OCI-LY1 (cell line): ENCODE measurements at regions not wholly inside any gene's neighbourhood (a gene's known extent, or its start where the extent isn't known, plus 50 kb on each side); places are given as distances from the start of the nearest gene placed in this dataset.

Experiments used
- H2AFZ ChIP-seq: fragments of 200-600 bp; sonication (generic), shearing (Covaris generic); 2 replicates; pipeline ENCODE4 v1.6.0; 2014; ENCODE audit warnings: antibody characterized with exemption, mild to moderate bottlenecking, low read length
- H3F3A ChIP-seq: fragments of 200-600 bp; sonication (generic), shearing (Covaris generic); 2 replicates; pipeline ENCODE4 v1.6.0; 2014; ENCODE audit warnings: mild to moderate bottlenecking, antibody characterized with exemption, low read length, moderate library complexity; ENCODE audit not compliant: insufficient read depth
- H3K27ac ChIP-seq: fragments of 200-600 bp; sonication (generic); 2 replicates; pipeline ENCODE4 v1.5.1; 2014; ENCODE audit warnings: low read length, mixed run types, mild to moderate bottlenecking, low read depth; ENCODE audit not compliant: poor library complexity, severe bottlenecking
- H3K27me3 ChIP-seq: fragments of 200-600 bp; sonication (generic); 2 replicates; pipeline ENCODE4 v1.6.0; 2014; ENCODE audit warnings: antibody characterized with exemption, mild to moderate bottlenecking, low read length, moderate library complexity; ENCODE audit not compliant: insufficient read depth
- H3K36me3 ChIP-seq: fragments of 200-600 bp; sonication (generic); 2 replicates; pipeline ENCODE4 v1.6.1; 2014; ENCODE audit warnings: mild to moderate bottlenecking, antibody characterized with exemption, low read length, moderate library complexity, mixed read lengths; ENCODE audit not compliant: insufficient read depth
- H3K4me1 ChIP-seq: fragments of 200-600 bp; sonication (generic); 2 replicates; pipeline ENCODE4 v1.5.1; 2014; ENCODE audit warnings: mild to moderate bottlenecking, low read length, moderate library complexity; ENCODE audit not compliant: insufficient read depth, severe bottlenecking
- H3K4me2 ChIP-seq: fragments of 200-600 bp; sonication (generic), shearing (Covaris generic); 2 replicates; pipeline ENCODE4 v1.6.1; 2014; ENCODE audit warnings: low read length
- H3K4me3 ChIP-seq: fragments of 200-600 bp; sonication (generic); 2 replicates; pipeline ENCODE4 v1.5.1; 2014; ENCODE audit warnings: low read length, low read depth, mild to moderate bottlenecking, mixed read lengths; ENCODE audit not compliant: poor library complexity, severe bottlenecking
- H3K79me2 ChIP-seq: fragments of 200-600 bp; shearing (Covaris generic); 2 replicates; pipeline ENCODE4 v1.6.1; 2016; ENCODE audit warnings: mixed run types, low read length, mixed read lengths; ENCODE audit not compliant: insufficient read depth
- H3K9ac ChIP-seq: fragments of 200-600 bp; sonication (generic), shearing (Covaris generic); 2 replicates; pipeline ENCODE4 v1.6.1; 2014; ENCODE audit warnings: mild to moderate bottlenecking, low read length, mixed read lengths
- H3K9me2 ChIP-seq: fragments of 200-600 bp; sonication (generic), shearing (Covaris generic); 2 replicates; pipeline ENCODE4 v1.6.1; 2014; ENCODE audit warnings: low read depth, mild to moderate bottlenecking, low read length, mixed read lengths
- H3K9me3 ChIP-seq: fragments of 200-600 bp; shearing (Covaris generic); 2 replicates; pipeline ENCODE4 v1.6.1; 2014; ENCODE audit warnings: low read length, mixed read lengths
- H4K20me1 ChIP-seq: fragments of 200-600 bp; sonication (generic), shearing (Covaris generic); 2 replicates; pipeline ENCODE4 v1.6.0; 2016; ENCODE audit warnings: mild to moderate bottlenecking, low read length; ENCODE audit not compliant: insufficient read depth
- EZH2 ChIP-seq: fragments of 200-600 bp; sonication (generic), shearing (Covaris generic); IDR thresholded peaks from 2 replicates; pipeline ENCODE4 v1.8.0; 2017; ENCODE audit warnings: borderline replicate concordance, mixed run types, mild to moderate bottlenecking, antibody characterized with exemption, low read length, moderate library complexity, mixed read lengths
- TF ChIP-seq, protein P1 (sequence below): fragments of 200-600 bp; sonication (generic), shearing (Covaris generic); IDR thresholded peaks from 2 replicates; pipeline ENCODE4 v1.5.1; 2017; ENCODE audit warnings: mild to moderate bottlenecking, antibody characterized with exemption, low read length, moderate library complexity, mixed read lengths

DNA sequence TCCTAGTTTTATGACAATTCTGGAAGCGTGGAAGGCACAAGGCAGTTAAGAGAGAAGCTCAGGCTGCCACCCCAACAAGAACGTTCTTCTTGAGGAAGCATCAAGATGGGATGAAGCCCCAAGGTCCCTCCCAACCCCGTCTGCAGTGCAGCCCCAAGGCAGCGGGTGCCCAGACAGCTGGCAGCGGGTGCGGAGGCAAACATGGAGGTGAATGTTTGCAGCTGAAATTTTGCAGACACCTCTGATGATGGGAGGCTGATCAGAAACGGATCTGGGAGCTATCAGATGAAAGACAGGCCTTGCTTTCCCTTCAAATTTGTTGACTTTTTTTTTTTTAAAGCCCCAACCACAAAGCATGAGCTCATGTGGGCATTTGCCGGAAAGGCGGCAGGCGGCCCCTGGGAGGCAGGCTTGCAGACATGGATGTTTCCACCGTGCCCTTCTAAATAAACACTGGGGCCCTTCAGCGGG, 230.7 kb upstream of the RTL1 start:
- H3K9me2 ChIP-seq: no peaks in the 10 kb centered on the region
- H3K36me3 ChIP-seq: no peaks in the 10 kb centered on the region
- H2AFZ ChIP-seq: no peak overlapping the region
- H3K9me3 ChIP-seq: no peaks in the 10 kb centered on the region
- no peak overlapping the region for H3K27ac ChIP-seq
- H4K20me1 ChIP-seq: no peaks in the 10 kb centered on the region
- TF ChIP-seq, protein P1, sequence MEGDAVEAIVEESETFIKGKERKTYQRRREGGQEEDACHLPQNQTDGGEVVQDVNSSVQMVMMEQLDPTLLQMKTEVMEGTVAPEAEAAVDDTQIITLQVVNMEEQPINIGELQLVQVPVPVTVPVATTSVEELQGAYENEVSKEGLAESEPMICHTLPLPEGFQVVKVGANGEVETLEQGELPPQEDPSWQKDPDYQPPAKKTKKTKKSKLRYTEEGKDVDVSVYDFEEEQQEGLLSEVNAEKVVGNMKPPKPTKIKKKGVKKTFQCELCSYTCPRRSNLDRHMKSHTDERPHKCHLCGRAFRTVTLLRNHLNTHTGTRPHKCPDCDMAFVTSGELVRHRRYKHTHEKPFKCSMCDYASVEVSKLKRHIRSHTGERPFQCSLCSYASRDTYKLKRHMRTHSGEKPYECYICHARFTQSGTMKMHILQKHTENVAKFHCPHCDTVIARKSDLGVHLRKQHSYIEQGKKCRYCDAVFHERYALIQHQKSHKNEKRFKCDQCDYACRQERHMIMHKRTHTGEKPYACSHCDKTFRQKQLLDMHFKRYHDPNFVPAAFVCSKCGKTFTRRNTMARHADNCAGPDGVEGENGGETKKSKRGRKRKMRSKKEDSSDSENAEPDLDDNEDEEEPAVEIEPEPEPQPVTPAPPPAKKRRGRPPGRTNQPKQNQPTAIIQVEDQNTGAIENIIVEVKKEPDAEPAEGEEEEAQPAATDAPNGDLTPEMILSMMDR: no peak
- no peak for TF ChIP-seq EZH2
- no peaks in the 10 kb centered on the region for H3F3A ChIP-seq
- H3K9ac ChIP-seq: no peak overlapping the region
- no peak overlapping the region for H3K4me3 ChIP-seq
- no peak overlapping the region for H3K4me2 ChIP-seq
- 0 out of 2 replicates have a peak, but pooled peaks cover 3% of the 10 kb centered on the region for H3K27me3 ChIP-seq
- H3K79me2 ChIP-seq: no peaks in the 10 kb centered on the region
- H3K4me1 ChIP-seq: no peaks in the 10 kb centered on the region

DNA sequence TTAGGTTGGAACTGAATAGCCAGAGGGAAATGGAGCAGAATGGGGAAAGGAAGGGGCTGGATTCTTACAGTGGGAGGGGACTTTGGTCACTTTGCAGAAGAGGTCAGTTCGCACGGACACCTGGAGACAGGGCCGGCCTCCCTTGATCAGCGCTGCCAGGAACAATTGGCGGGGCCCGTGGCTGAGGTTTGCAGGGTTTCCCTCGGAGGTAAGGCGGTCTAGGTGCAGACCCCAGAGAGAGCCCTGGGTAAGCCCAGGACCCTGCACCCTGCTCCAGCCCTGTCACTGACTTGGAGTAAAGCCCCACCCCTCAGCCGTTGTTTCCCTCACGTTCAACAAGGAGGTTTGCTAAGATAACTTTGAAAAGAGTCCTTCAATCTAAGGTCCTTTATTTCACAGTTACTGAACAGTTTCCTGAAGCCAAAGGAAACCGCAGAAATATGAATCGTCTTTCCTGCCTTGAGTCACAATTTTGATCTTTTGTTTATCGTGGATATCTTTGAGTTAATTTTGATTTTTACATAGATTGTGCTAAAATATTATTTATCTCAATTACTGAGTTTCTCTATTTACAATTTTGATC, 231.4 kb upstream of the RTL1 start:
- no peaks in the 10 kb centered on the region for H3K9me3 ChIP-seq
- H2AFZ ChIP-seq: no peak overlapping the region
- TF ChIP-seq, protein P1: no peak
- no peak for TF ChIP-seq EZH2
- no peaks in the 10 kb centered on the region for H3K4me1 ChIP-seq
- H3K27ac ChIP-seq: no peak overlapping the region
- H3K27me3 ChIP-seq: 0 out of 2 replicates have a peak, but pooled peaks cover 3% of the 10 kb centered on the region
- H3F3A ChIP-seq: no peaks in the 10 kb centered on the region
- no peak overlapping the region for H3K4me2 ChIP-seq
- no peaks in the 10 kb centered on the region for H4K20me1 ChIP-seq
- H3K9me2 ChIP-seq: no peaks in the 10 kb centered on the region
- no peaks in the 10 kb centered on the region for H3K36me3 ChIP-seq
- no peaks in the 10 kb centered on the region for H3K79me2 ChIP-seq
- no peak overlapping the region for H3K9ac ChIP-seq
- no peak overlapping the region for H3K4me3 ChIP-seq

DNA sequence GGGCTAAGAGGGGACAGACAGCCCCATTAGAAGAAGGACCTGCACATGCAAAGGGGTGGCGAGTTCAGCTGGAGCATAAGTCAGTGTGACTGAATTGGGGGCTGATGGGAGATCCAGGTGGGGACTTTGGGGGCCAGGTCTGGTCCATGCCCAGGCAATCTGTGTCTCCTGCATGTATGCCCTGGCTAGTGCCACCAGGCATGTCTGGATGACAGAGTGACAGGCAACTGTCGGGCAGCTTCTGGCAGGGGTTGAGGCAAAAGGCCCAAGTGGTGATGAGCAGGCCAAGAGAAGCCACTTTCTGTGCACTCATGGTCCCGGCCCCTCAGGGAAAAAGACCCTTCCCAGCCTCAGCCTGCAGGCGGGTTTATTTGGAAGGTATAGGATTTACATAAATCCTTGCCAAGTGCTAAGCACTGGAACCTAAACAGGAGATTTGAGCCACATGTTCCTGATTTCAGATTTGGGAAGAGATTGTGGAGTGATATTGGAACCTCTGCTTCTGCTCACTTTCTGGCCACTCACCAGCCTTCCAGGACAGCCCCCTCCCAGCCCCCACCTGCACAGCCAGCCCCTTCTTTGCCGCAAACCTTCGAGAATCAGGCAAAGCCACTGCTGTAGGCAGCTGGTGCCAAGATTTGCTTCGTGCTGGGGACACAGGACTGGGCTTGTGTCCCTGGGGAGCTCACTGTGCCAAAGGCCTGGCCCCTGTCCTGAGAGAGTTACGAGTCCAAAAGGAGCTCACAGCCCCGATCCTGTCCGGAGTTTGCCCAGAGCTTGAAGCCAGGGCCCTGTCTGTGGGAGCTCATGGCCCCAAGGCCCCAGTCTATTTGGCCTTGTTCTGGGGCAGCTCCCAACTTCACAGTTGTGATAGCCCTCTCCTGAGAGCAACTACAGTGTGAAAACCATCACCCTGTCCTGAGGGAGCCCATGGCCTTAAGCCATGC, 232.5 kb upstream of the RTL1 start:
- H3K9me3 ChIP-seq: no peaks in the 10 kb centered on the region
- H3K36me3 ChIP-seq: no peaks in the 10 kb centered on the region
- no peaks in the 10 kb centered on the region for H4K20me1 ChIP-seq
- H3K9me2 ChIP-seq: no peaks in the 10 kb centered on the region
- H3K4me3 ChIP-seq: no peak overlapping the region
- no peak overlapping the region for H2AFZ ChIP-seq
- 0 out of 2 replicates have a peak, but pooled peaks cover 3% of the 10 kb centered on the region for H3K27me3 ChIP-seq
- H3F3A ChIP-seq: no peaks in the 10 kb centered on the region
- H3K4me1 ChIP-seq: no peaks in the 10 kb centered on the region
- no peak overlapping the region for H3K27ac ChIP-seq
- no peaks in the 10 kb centered on the region for H3K79me2 ChIP-seq
- no peak for TF ChIP-seq EZH2
- TF ChIP-seq, protein P1: no peak
- no peak overlapping the region for H3K9ac ChIP-seq
- no peak overlapping the region for H3K4me2 ChIP-seq
